Duodenal mucosa (tissue), 2 donors: ENCODE measurements at regions not wholly inside any gene's neighbourhood (a gene's known extent, or its start where the extent isn't known, plus 50 kb on each side); places are given as distances from the start of the nearest gene placed in this dataset.

Source experiments
- H3K27ac ChIP-seq: one replicate; pipeline ENCODE4 v1.7.0; 2013; ENCODE audit warnings: low read depth, low read length
- H3K27me3 ChIP-seq, 2 donors: one replicate each; pipeline ENCODE4 v1.7.0; 2013; ENCODE audit warnings: low read length in 2 of 2, control low read depth in 1 of 2; ENCODE audit not compliant: insufficient read depth in 2 of 2, control insufficient read depth in 1 of 2
- H3K36me3 ChIP-seq, 2 donors: one replicate each; pipeline ENCODE4 v1.7.0; 2013; ENCODE audit warnings: low read length in 2 of 2, control low read depth in 1 of 2; ENCODE audit not compliant: insufficient read depth in 2 of 2, control insufficient read depth in 1 of 2
- H3K4me1 ChIP-seq, 2 donors: one replicate each; pipeline ENCODE4 v1.7.0; 2013; ENCODE audit warnings: low read length in 2 of 2, control low read depth in 1 of 2; ENCODE audit not compliant: insufficient read depth in 2 of 2, control insufficient read depth in 1 of 2
- H3K4me3 ChIP-seq, 2 donors: one replicate each; pipeline ENCODE4 v1.7.0; 2013; ENCODE audit warnings: low read length in 2 of 2, low read depth in 1 of 2
- H3K9ac ChIP-seq, 2 donors: one replicate each; pipeline ENCODE4 v1.7.0; 2013; ENCODE audit warnings: low read length in 2 of 2, low read depth in 1 of 2
- H3K9me3 ChIP-seq, 2 donors: one replicate each; pipeline ENCODE4 v1.7.0; 2013; ENCODE audit warnings: low read length in 2 of 2, control low read depth in 1 of 2; ENCODE audit not compliant: control insufficient read depth in 1 of 2

GRCh38 chr7:35501681-35502080 is 193.3 kb downstream of the HERPUD2 start:
- Histone ChIP-seq H3K27ac (no peak overlapping the region), H3K9me3 (no peaks in the 10 kb centered on the region), H3K36me3 (no peaks in the 10 kb centered on the region), H3K27me3 (no peaks in the 10 kb centered on the region), H3K4me3 (no peak overlapping the region), H3K9ac (no peak overlapping the region), H3K4me1 (no peaks in the 10 kb centered on the region)

GRCh38 chr7:35499226-35499625 is 195.7 kb downstream of the HERPUD2 start:
- Histone ChIP-seq H3K27ac (no peak overlapping the region), H3K9me3 (no peaks in the 10 kb centered on the region), H3K27me3 (no peaks in the 10 kb centered on the region), H3K4me1 (no peaks in the 10 kb centered on the region), H3K9ac (no peak overlapping the region), H3K4me3 (no peak overlapping the region), H3K36me3 (no peaks in the 10 kb centered on the region)

DNA sequence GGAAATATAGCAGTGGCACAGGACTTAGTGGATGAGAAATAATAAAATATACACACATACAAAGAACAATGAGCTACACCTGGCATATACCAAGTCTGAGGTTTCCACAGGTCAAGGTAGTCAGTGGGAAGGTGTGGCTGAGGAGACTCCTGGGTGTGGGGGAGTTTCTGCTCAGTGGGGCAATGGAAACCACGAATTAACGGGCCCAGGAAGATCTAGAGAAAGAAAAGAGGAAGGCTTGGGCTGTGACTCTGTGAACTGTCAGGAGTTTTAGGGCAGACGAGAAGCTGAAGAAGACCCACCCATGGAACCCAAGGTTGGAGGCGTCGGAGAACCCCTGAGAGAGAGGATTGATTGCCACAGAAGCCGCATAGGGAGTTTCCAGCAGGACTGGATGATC is 196.5 kb downstream of the HERPUD2 start:
- Histone ChIP-seq H3K9ac (no peak overlapping the region), H3K27me3 (no peaks in the 10 kb centered on the region), H3K4me3 (no peak overlapping the region), H3K36me3 (no peaks in the 10 kb centered on the region), H3K9me3 (no peaks in the 10 kb centered on the region), H3K4me1 (no peaks in the 10 kb centered on the region), H3K27ac (no peak overlapping the region)

DNA sequence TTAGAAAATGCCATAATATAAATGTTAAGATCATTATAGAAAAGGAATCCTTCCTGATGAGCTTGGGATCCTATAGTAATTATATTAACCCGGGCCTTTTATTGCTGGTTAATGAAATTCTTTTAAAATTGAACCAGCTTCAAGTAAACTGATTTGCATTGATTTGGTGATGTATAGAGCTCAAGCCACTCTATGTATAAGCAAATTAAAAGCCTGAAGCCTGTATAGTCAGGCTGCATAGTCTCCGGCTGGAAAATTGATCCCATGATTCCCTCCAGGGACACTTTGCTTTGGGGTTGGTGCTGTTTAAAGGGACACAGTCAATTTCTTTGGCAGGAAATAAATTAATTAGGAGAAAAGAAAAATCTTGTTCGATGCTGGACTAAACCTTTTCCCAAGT is 199.1 kb downstream of the HERPUD2 start:
- Histone ChIP-seq H3K36me3 (no peaks in the 10 kb centered on the region), H3K27ac (no peak overlapping the region), H3K9ac (no peak overlapping the region), H3K4me3 (no peak overlapping the region), H3K9me3 (no peaks in the 10 kb centered on the region), H3K27me3 (no peaks in the 10 kb centered on the region), H3K4me1 (no peaks in the 10 kb centered on the region)

- H3K27me3 ChIP-seq = no peaks in the 10 kb centered on the region
- no peak overlapping the region for H3K27ac ChIP-seq
- no peak overlapping the region for H3K4me3 ChIP-seq
- no peaks in the 10 kb centered on the region for H3K9me3 ChIP-seq
- H3K9ac ChIP-seq = no peak overlapping the region
- no peaks in the 10 kb centered on the region for H3K36me3 ChIP-seq
- no peaks in the 10 kb centered on the region for H3K4me1 ChIP-seq
Observed at GRCh38 chr7:35495377-35495776, 199.6 kb downstream of the HERPUD2 start.

GRCh38 chr7:35494407-35494806 is 200.5 kb downstream of the HERPUD2 start:
- no peaks in the 10 kb centered on the region for H3K27me3 ChIP-seq
- no peaks in the 10 kb centered on the region for H3K9me3 ChIP-seq
- H3K36me3 ChIP-seq = no peaks in the 10 kb centered on the region
- H3K4me1 ChIP-seq = no peaks in the 10 kb centered on the region
- H3K9ac ChIP-seq = no peak overlapping the region
- H3K27ac ChIP-seq = no peak overlapping the region
- no peak overlapping the region for H3K4me3 ChIP-seq

DNA sequence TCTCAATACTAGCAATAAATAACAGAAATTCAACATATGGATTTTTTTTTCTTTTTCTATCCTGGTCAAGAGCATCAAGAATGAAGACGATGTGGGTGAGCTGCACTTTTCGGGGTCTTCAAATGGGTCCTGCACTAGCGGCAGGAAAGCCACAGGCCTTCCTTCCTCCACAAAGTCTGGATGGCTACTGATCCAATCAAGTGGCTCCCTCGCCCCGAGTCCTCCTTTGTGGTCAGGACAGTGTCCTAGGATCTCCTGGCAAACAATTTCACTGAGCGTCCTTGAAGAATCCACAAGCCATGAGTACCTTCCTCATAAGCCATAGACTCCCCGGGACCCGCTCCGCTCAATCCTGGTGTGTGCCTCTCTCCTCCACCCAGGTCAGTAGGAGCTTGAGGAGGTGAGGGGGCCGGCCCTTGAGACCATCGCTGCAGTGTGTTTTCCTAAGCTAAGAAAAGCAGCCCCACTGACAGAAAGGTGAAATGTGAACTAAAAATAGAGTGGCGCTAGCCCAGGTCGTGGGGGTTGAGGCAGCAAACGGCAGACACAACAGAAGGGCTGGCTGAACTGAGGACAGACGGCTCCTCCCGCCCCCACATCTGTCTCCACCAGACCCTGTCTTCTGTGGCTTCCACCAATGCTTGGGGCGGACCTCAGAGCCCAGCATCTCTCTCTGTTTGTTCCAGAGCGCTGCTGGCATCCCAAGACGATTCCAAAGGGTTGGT is 202.3 kb downstream of the HERPUD2 start:
- H3K27ac ChIP-seq = no peak overlapping the region
- H3K9ac ChIP-seq = no peak overlapping the region
- H3K36me3 ChIP-seq = no peaks in the 10 kb centered on the region
- no peak overlapping the region for H3K4me3 ChIP-seq
- H3K4me1 ChIP-seq = no peaks in the 10 kb centered on the region
- no peaks in the 10 kb centered on the region for H3K9me3 ChIP-seq
- no peaks in the 10 kb centered on the region for H3K27me3 ChIP-seq

DNA sequence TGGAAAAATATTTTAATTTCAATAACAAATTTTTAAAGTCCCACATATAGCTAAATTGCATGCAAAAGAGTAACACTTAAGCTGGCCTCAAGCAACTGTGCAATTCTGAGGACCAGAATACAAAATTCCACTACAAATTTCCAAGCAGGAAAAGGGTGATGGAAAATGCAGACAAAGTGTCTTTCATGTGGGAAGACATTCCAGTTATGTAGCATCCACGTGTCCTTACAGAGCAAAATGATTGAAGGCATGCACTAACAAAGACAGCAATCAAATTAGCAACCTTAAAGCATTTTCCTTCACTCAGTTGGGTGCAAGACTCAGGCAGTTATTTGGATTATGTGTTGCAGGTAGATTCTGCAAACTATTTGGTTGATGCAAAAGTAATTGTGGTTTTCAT is 203.7 kb downstream of the HERPUD2 start:
- Histone ChIP-seq H3K4me1 (no peaks in the 10 kb centered on the region), H3K9ac (no peak overlapping the region), H3K27me3 (no peaks in the 10 kb centered on the region)

GRCh38 chr7:35487841-35488240 is 207.1 kb downstream of the HERPUD2 start:
- Histone ChIP-seq H3K27me3 (no peaks in the 10 kb centered on the region), H3K9ac (no peak overlapping the region), H3K4me3 (no peak overlapping the region), H3K4me1 (no peaks in the 10 kb centered on the region), H3K9me3 (no peaks in the 10 kb centered on the region), H3K27ac (no peak overlapping the region), H3K36me3 (no peaks in the 10 kb centered on the region)

More for the DNA sequence above, 203.7 kb downstream of the HERPUD2 start:
- Histone ChIP-seq H3K36me3 (no peaks in the 10 kb centered on the region), H3K4me3 (no peak overlapping the region), H3K9me3 (no peaks in the 10 kb centered on the region), H3K27ac (no peak overlapping the region)

DNA sequence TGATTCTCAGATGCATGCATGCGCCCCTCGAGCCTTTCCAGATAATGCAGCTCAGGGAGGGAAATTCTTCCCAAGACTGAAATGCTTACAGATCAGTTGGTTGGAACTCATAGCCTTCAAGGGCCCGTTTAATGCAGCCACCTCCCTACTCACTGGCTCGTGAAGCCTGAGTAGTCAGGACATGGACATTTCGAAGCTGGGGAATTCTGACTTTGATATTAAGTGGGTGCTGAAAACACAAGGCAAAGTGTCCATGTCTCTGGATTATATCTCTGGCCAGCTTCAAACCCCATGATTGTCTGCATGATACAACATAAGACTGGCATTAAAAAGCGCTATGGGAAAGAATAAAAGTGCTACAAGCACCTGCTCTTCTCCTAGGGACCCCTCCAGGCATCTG is 207.5 kb downstream of the HERPUD2 start:
- Histone ChIP-seq H3K4me1 (no peaks in the 10 kb centered on the region), H3K36me3 (no peaks in the 10 kb centered on the region), H3K9me3 (no peaks in the 10 kb centered on the region), H3K27me3 (no peaks in the 10 kb centered on the region), H3K27ac (no peak overlapping the region), H3K4me3 (no peak overlapping the region), H3K9ac (no peak overlapping the region)

DNA sequence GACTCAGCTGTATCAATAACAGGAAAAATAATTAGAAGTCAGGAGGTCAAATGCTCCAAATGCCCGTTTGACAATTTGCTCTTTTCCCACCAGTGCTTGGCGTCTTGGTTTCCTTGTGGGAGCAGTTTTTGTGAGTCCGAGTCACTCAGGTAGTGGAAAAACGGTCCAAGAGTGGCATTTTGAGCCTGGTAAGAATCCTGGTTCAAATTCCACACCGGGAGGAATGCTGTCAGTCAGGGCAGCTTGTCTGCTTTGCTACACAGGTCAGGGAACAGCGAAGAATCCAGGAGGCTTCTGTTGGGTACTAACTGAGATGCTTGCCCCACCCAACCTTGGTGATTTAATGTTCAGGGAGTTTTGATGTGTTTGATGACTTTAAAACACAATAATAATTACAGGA is 209.5 kb downstream of the HERPUD2 start:
- no peaks in the 10 kb centered on the region for H3K27me3 ChIP-seq
- H3K36me3 ChIP-seq = no peaks in the 10 kb centered on the region
- no peaks in the 10 kb centered on the region for H3K4me1 ChIP-seq
- no peak overlapping the region for H3K4me3 ChIP-seq
- H3K9ac ChIP-seq = no peak overlapping the region
- H3K27ac ChIP-seq = no peak overlapping the region
- no peaks in the 10 kb centered on the region for H3K9me3 ChIP-seq
